ENCODE measurements at regions not wholly inside any gene's neighbourhood (a gene's known extent, or its start where the extent isn't known, plus 50 kb on each side); places are given as distances from the start of the nearest gene placed in this dataset.

GRCh38 chr1:54476530-54477109, 70.4 kb upstream of the SSBP3 start:
- no peak for TF ChIP-seq CTCF (IDR thresholded peaks at IDR 0.05 in 4 of 5, conservative IDR thresholded peaks at IDR 0.05 in 1 of 5)
- TF ChIP-seq POLR2A (IDR thresholded peaks at IDR 0.05), result no peak
